H1 (cell line): ENCODE measurements at regions not wholly inside any gene's neighbourhood (a gene's known extent, or its start where the extent isn't known, plus 50 kb on each side); places are given as distances from the start of the nearest gene placed in this dataset.

ENCODE experiments used
- CTCF ChIA-PET: fragments of 300-600 bp; sonication (Branson Sonifier 250); formaldehyde crosslinking; loops from one replicate; lab custom pipeline; 2021; ENCODE audit not compliant: partially characterized antibody; lab: Charles Lee
- POLR2A ChIA-PET: fragments of 300-600 bp; sonication (Branson Sonifier 250); formaldehyde crosslinking; loops from one replicate; lab custom pipeline; 2021; ENCODE audit warnings: inconsistent platforms; ENCODE audit not compliant: partially characterized antibody; lab: Charles Lee
- DNase-seq, 2 experiments: peaks; one replicate each; pipeline versions ENCODE4 v3.0.0 to v3.0.0-alpha.2; 2010 to 2022; ENCODE audit warnings: low spot score in 2 of 2, low read depth in 1 of 2, mixed read lengths in 1 of 2
- FAIRE-seq: peaks from 2 replicates; lab custom pipeline; 2011; peaks lifted over from hg19 to GRCh38; lab: Jason Lieb, UNC
- H2AFZ ChIP-seq: 2 replicates; pipeline ENCODE4 v1.8.1; 2012; ENCODE audit warnings: low read length, inconsistent platforms
- H2AK5ac ChIP-seq: 2 replicates; pipeline ENCODE4 v1.6.1; 2013; ENCODE audit warnings: low read depth, low read length
- H2BK120ac ChIP-seq: replicated peaks from 2 replicates; pipeline ENCODE3; 2013; ENCODE audit warnings: low read depth, low read length, inconsistent platforms
- H2BK12ac ChIP-seq: 2 replicates; pipeline ENCODE4 v1.6.1; 2013; ENCODE audit warnings: low read depth, low read length
- H2BK15ac ChIP-seq: 2 replicates; pipeline ENCODE4 v1.6.1; 2013; ENCODE audit warnings: low read length
- H2BK20ac ChIP-seq: 2 replicates; pipeline ENCODE4 v1.6.1; 2013; ENCODE audit warnings: low read length
- H2BK5ac ChIP-seq: 2 replicates; pipeline ENCODE4 v1.6.1; 2013; ENCODE audit warnings: low read depth, low read length
- H3K14ac ChIP-seq: 2 replicates; pipeline ENCODE4 v1.6.1; 2013; ENCODE audit warnings: inconsistent platforms; ENCODE audit not compliant: insufficient read length
- H3K18ac ChIP-seq: 2 replicates; pipeline ENCODE4 v1.6.1; 2013; ENCODE audit warnings: low read length; ENCODE audit errors: extremely low read depth
- H3K23ac ChIP-seq: 2 replicates; pipeline ENCODE4 v1.6.1; 2013; ENCODE audit warnings: inconsistent platforms; ENCODE audit not compliant: insufficient read length
- H3K23me2 ChIP-seq: 2 replicates; pipeline ENCODE4 v1.6.1; 2013; ENCODE audit warnings: low read depth, low read length
- H3K27ac ChIP-seq: 2 replicates; pipeline ENCODE4 v1.6.1; 2011; ENCODE audit warnings: low read depth, low read length, inconsistent platforms
- H3K27me3 ChIP-seq, 4 experiments: replicated peaks in 1 of 4; 1 replicate in 1 of 4; 2 replicates in 3 of 4; pipeline versions ENCODE4 v1.6.1 to v1.8.1; 2011 to 2013; ENCODE audit warnings: low read length in 3 of 4, mild to moderate bottlenecking in 3 of 4, inconsistent platforms in 2 of 4, mixed read lengths in 2 of 4, moderate library complexity in 1 of 4; ENCODE audit not compliant: control insufficient read depth in 3 of 4, insufficient read depth in 3 of 4; ENCODE audit errors: extremely low read depth in 1 of 4
- H3K36me3 ChIP-seq, 4 experiments: 2 replicates each; pipeline versions ENCODE4 v1.6.1 to v1.8.1; 2011 to 2013; ENCODE audit warnings: mild to moderate bottlenecking in 4 of 4, low read length in 3 of 4, moderate library complexity in 2 of 4, control low read depth in 1 of 4, inconsistent platforms in 1 of 4; ENCODE audit not compliant: insufficient read depth in 4 of 4, control insufficient read depth in 2 of 4
- H3K4ac ChIP-seq: replicated peaks from 2 replicates; pipeline ENCODE3; 2013; ENCODE audit warnings: low read length, low read depth, mixed read lengths, inconsistent platforms; ENCODE audit not compliant: insufficient read length
- H3K4me1 ChIP-seq, 4 experiments: replicated peaks in 1 of 4; 1 replicate in 1 of 4; 2 replicates in 3 of 4; pipeline versions ENCODE4 v1.6.1 to v1.8.1; 2011 to 2013; ENCODE audit warnings: low read length in 3 of 4, inconsistent platforms in 2 of 4, mixed read lengths in 1 of 4; ENCODE audit not compliant: insufficient read depth in 4 of 4, control insufficient read depth in 3 of 4
- H3K4me2 ChIP-seq, 2 experiments: 2 replicates each; pipeline versions ENCODE4 v1.6.1 to v1.8.1; 2011 to 2013; ENCODE audit warnings: low read depth in 2 of 2, low read length in 2 of 2, control low read depth in 1 of 2, inconsistent platforms in 1 of 2, mild to moderate bottlenecking in 1 of 2; ENCODE audit not compliant: insufficient read depth in 1 of 2
- H3K4me3 ChIP-seq, 4 experiments: fragments of 200-600, 300-600 bp in 1 of 4; sonication (generic), shearing (Covaris generic), sonication (Bioruptor Twin) in 1 of 4; 2 replicates each; pipeline versions ENCODE4 v1.5.1 to v1.8.1; 2011 to 2016; ENCODE audit warnings: low read length in 4 of 4, low read depth in 3 of 4, control low read depth in 2 of 4, inconsistent platforms in 2 of 4, mild to moderate bottlenecking in 2 of 4, mixed read lengths in 1 of 4, moderate library complexity in 1 of 4; ENCODE audit not compliant: insufficient read depth in 2 of 4; ENCODE audit errors: extremely low read depth in 1 of 4
- H3K56ac ChIP-seq: replicated peaks from 2 replicates; pipeline ENCODE3; 2013; ENCODE audit warnings: low read depth, mild to moderate bottlenecking, mixed read lengths, low read length, inconsistent platforms; ENCODE audit not compliant: insufficient read length
- H3K79me1 ChIP-seq: 2 replicates; pipeline ENCODE4 v1.6.1; 2013; ENCODE audit warnings: low read depth, low read length, control low read depth
- H3K79me2 ChIP-seq, 2 experiments: 2 replicates each; pipeline versions ENCODE4 v1.6.1 to v1.8.1; 2012 to 2013; ENCODE audit warnings: low read length in 2 of 2, mild to moderate bottlenecking in 2 of 2, inconsistent platforms in 1 of 2; ENCODE audit not compliant: insufficient read depth in 2 of 2, control insufficient read depth in 1 of 2
- H3K9ac ChIP-seq, 4 experiments: replicated peaks in 1 of 4; 1 replicate in 1 of 4; 2 replicates in 3 of 4; pipeline versions ENCODE4 v1.6.1 to v1.8.1; 2011 to 2013; ENCODE audit warnings: low read depth in 3 of 4, low read length in 3 of 4, control low read depth in 2 of 4, mild to moderate bottlenecking in 2 of 4, moderate library complexity in 2 of 4, inconsistent platforms in 1 of 4; ENCODE audit errors: extremely low read depth in 1 of 4
- H3K9me3 ChIP-seq, 2 experiments: 2 replicates each; pipeline versions ENCODE4 v1.6.1 to v1.8.1; 2012 to 2013; ENCODE audit warnings: mild to moderate bottlenecking in 2 of 2, moderate library complexity in 2 of 2, control low read depth in 1 of 2, inconsistent platforms in 1 of 2, low read depth in 1 of 2, low read length in 1 of 2, mixed read lengths in 1 of 2; ENCODE audit not compliant: insufficient read depth in 2 of 2
- H4K20me1 ChIP-seq, 2 experiments: replicated peaks in 1 of 2; 2 replicates each; pipeline versions ENCODE3 to v1.8.1; 2011 to 2013; ENCODE audit warnings: inconsistent platforms in 2 of 2, low read length in 2 of 2, mild to moderate bottlenecking in 1 of 2; ENCODE audit not compliant: insufficient read depth in 2 of 2, control insufficient read depth in 1 of 2
- H4K5ac ChIP-seq: 2 replicates; pipeline ENCODE4 v1.6.1; 2013; ENCODE audit warnings: low read length, low read depth, mixed read lengths, inconsistent platforms; ENCODE audit not compliant: insufficient read length
- H4K8ac ChIP-seq: 2 replicates; pipeline ENCODE4 v1.8.0; 2013; ENCODE audit warnings: mild to moderate bottlenecking, moderate library complexity, low read length, inconsistent platforms; ENCODE audit not compliant: insufficient read depth; ENCODE audit errors: extremely low read depth
- H4K91ac ChIP-seq: replicated peaks from 2 replicates; pipeline ENCODE3; 2013; ENCODE audit warnings: low read length, mixed read lengths, inconsistent platforms; ENCODE audit not compliant: insufficient read length
- ASH2L ChIP-seq: fragments of 200-600, 300-600 bp; sonication (generic); IDR thresholded peaks from one replicate; pipeline ENCODE4 v1.7.1; 2017; ENCODE audit warnings: low read length
- CREB1 ChIP-seq: IDR thresholded peaks from 2 replicates; pipeline ENCODE4 v1.6.1; 2012; ENCODE audit warnings: inconsistent platforms
- HDAC2 ChIP-seq, 2 experiments: fragments of 300-600 bp in 1 of 2; sonication (generic) in 1 of 2; IDR thresholded peaks; 2 replicates each; pipeline ENCODE4 v1.6.1; 2011 to 2012; ENCODE audit warnings: low read depth in 2 of 2, low read length in 2 of 2, mild to moderate bottlenecking in 2 of 2, moderate library complexity in 2 of 2, borderline replicate concordance in 1 of 2, inconsistent platforms in 1 of 2
- KDM1A ChIP-seq: fragments of 200-600, 300-600 bp; sonication (generic); IDR thresholded peaks from 2 replicates; pipeline ENCODE4 v1.7.1; 2016; ENCODE audit warnings: mild to moderate bottlenecking, low read length, borderline replicate concordance
- KDM4A ChIP-seq: IDR thresholded peaks from one replicate; pipeline ENCODE4 v1.7.1; 2012; ENCODE audit warnings: low read depth, mild to moderate bottlenecking, moderate library complexity, low read length, inconsistent platforms; ENCODE audit not compliant: severe bottlenecking
- NRF1 ChIP-seq: IDR thresholded peaks from 2 replicates; pipeline ENCODE4 v1.6.1; 2011; ENCODE audit warnings: mild to moderate bottlenecking, low read depth, low read length, improper control_type of control experiment
- RFX5 ChIP-seq: IDR thresholded peaks from 2 replicates; pipeline ENCODE4 v1.6.1; 2011; ENCODE audit warnings: low read depth, low read length, improper control_type of control experiment, borderline replicate concordance
- SIN3A ChIP-seq, 2 experiments: IDR thresholded peaks in 1 of 2; conservative IDR thresholded peaks in 1 of 2; 2 replicates each; pipeline ENCODE4 v1.6.1; 2011 to 2012; ENCODE audit warnings: low read length in 2 of 2, improper control_type of control experiment in 1 of 2, low read depth in 1 of 2, mild to moderate bottlenecking in 1 of 2
- SUZ12 ChIP-seq: fragments of 200-600 bp; sonication (generic); IDR thresholded peaks from 2 replicates; pipeline ENCODE4 v1.6.1; 2012; ENCODE audit warnings: mild to moderate bottlenecking, inconsistent platforms, low read length, moderate library complexity, mixed read lengths
- WGBS, 2 experiments: shearing (Covaris generic) in 1 of 2; methylation state at CpG; one replicate each; pipeline versions ENCODE4 v1.1.6 to v1.1.7; 2013 to 2015; ENCODE audit warnings: low lambda C conversion rate in 2 of 2, mixed read lengths in 2 of 2, inconsistent platforms in 1 of 2, low coverage in 1 of 2, missing lambda C conversion rate in 1 of 2; ENCODE audit not compliant: insufficient replicate concordance in 2 of 2, insufficient coverage in 1 of 2, insufficient read length in 1 of 2; ENCODE audit errors: extremely low coverage in 1 of 2, missing lambda C conversion rate in 1 of 2; 5-methylcytosine and 5-hydroxymethylcytosine counted together
- TF ChIP-seq, protein P1 (sequence below): IDR thresholded peaks from 2 replicates; pipeline ENCODE4 v1.6.1; 2012; ENCODE audit warnings: inconsistent platforms

DNA sequence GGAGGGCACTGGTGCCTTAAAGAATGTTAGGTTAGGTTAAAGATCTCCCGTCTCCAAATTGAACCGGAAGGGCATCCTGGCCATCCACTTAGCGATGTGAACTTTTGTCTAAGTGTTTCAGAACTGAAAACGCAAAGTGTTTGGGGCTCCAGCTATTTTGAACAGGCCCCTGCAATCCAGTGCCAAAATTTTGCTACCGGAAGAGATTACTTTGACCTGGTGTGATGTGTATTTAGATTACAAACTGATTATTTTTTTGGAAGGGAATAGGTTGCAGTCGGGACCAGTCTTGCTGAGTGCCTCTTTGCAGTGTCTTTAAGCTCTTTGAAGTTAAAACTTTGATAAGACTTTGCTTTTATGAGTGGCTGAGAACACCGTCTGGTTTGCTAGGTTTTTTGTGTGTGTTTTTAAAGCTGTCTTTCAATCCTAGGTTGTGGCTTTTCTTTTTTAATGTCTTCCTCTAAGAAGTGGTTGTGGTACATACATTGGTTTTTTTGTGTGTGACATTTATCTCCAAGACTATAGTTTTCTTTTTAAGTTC, 179.6 kb downstream of the OR4M2 start:
- Histone ChIP-seq H3K27me3 (no peaks in the 10 kb centered on the region), H3K27ac (no peak overlapping the region), H3K79me2 (no peaks in the 10 kb centered on the region), H4K8ac (no peak overlapping the region), H3K4ac (no peak overlapping the region), H3K9me3 (peaks cover 16 to 76% of the 10 kb centered on the region in 2 experiments), H2BK5ac (no peak overlapping the region), H4K91ac (no peak overlapping the region), H2BK12ac (no peak overlapping the region), H3K4me2 (no peak overlapping the region), H3K36me3 (no peaks in the 10 kb centered on the region; a peak in 1 of 8 replicates), H3K14ac (no peak overlapping the region), H4K20me1 (no peaks in the 10 kb centered on the region), H3K23me2 (no peaks in the 10 kb centered on the region), H2AK5ac (no peak overlapping the region), H3K4me1 (no peaks in the 10 kb centered on the region), H2BK20ac (no peak overlapping the region), H2BK120ac (no peak overlapping the region), H3K56ac (no peak overlapping the region), H4K5ac (no peak overlapping the region), H2AFZ (no peak overlapping the region), H3K79me1 (no peaks in the 10 kb centered on the region), H3K9ac (no peak overlapping the region), H2BK15ac (no peak overlapping the region), H3K23ac (no peak overlapping the region), H3K4me3 (no peak overlapping the region), H3K18ac (no peak overlapping the region)
- TF ChIP-seq, protein P1, sequence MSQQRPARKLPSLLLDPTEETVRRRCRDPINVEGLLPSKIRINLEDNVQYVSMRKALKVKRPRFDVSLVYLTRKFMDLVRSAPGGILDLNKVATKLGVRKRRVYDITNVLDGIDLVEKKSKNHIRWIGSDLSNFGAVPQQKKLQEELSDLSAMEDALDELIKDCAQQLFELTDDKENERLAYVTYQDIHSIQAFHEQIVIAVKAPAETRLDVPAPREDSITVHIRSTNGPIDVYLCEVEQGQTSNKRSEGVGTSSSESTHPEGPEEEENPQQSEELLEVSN: no peak
- TF ChIP-seq ASH2L (no peak), KDM1A (no peak), CREB1 (no peak), KDM4A (no peak), RFX5 (no peak), SUZ12 (no peak), NRF1 (no peak), HDAC2 (IDR thresholded peaks at IDR 0.05; ENCODE audit: borderline replicate concordance in 1 of 2, low read depth in 2 of 2, low read length in 2 of 2) (no peak), SIN3A (conservative IDR thresholded peaks at IDR 0.05 in 1 of 2, IDR thresholded peaks at IDR 0.05 in 1 of 2; ENCODE audit: low read depth in 1 of 2, low read length in 2 of 2) (no peak)
- no peak for FAIRE-seq
- ChIA-PET CTCF (no interaction called here), POLR2A (no interaction called here)
- no peak for DNase-seq
- 84% methylated on average over 7 of the region's 7 CpGs; no CpG with 5 or more reads in 1 of the 2 experiments for WGBS, 2 experiments
